Adrenal gland (tissue), 9 donors: ENCODE measurements at regions not wholly inside any gene's neighbourhood (a gene's known extent, or its start where the extent isn't known, plus 50 kb on each side); places are given as distances from the start of the nearest gene placed in this dataset.

Experiments
- DNase-seq, 7 donors: peaks; one replicate each; pipeline ENCODE4 v3.0.0-alpha.2; 2019 to 2020
- H3K27ac ChIP-seq, 5 donors: fragments of 200-600 bp; sonication (generic) in 4 of 5; 1 replicate in 3 of 5; 2 replicates in 2 of 5; pipeline versions ENCODE4 v1.5.1 to v1.8.0; 2016 to 2020; ENCODE audit warnings: mild to moderate bottlenecking in 1 of 5
- H3K27me3 ChIP-seq: fragments of 200-600 bp; 2 replicates; pipeline ENCODE4 v1.8.0; 2021
- H3K36me3 ChIP-seq, 2 donors: fragments of 200-600 bp; replicated peaks in 1 of 2; 1 replicate in 1 of 2; 2 replicates in 1 of 2; pipeline versions ENCODE4 v1.5.1 to v1.8.0; 2018 to 2022
- H3K4me1 ChIP-seq, 2 donors: fragments of 200-600 bp; replicated peaks in 1 of 2; 1 replicate in 1 of 2; 2 replicates in 1 of 2; pipeline versions ENCODE4 v1.5.1 to v1.8.0; 2018 to 2021
- H3K4me3 ChIP-seq, 4 donors: fragments of 200-600 bp; sonication (generic) in 3 of 4; one replicate each; pipeline ENCODE4 v1.5.1; 2016 to 2018
- H3K9me3 ChIP-seq, 3 donors: fragments of 200-600 bp; sonication (generic) in 1 of 3; replicated peaks in 1 of 3; 1 replicate in 2 of 3; 2 replicates in 1 of 3; pipeline versions ENCODE4 v1.5.1 to v1.8.0; 2016 to 2021
- CTCF ChIP-seq, 6 experiments: fragments of 450-650 bp in 4 of 6; fragments of 200-600 bp in 2 of 6; sonication (generic) in 1 of 6; IDR thresholded peaks; 1 replicate in 5 of 6; 2 replicates in 1 of 6; pipeline versions ENCODE4 v1.5.1 to v1.8.0; 2016 to 2021; ENCODE audit warnings: antibody characterized with exemption in 6 of 6, mild to moderate bottlenecking in 2 of 6, moderate library complexity in 1 of 6
- POLR2A ChIP-seq, 2 donors: fragments of 450-650 bp; IDR thresholded peaks; one replicate each; pipeline ENCODE4 v1.6.1; 2017; ENCODE audit warnings: antibody characterized with exemption in 2 of 2, mild to moderate bottlenecking in 2 of 2, moderate library complexity in 1 of 2
- WGBS, 4 donors: extraction: QIAGEN DNeasy Blood & Tissue Kit in 2 of 4; methylation state at CpG; one replicate each; pipeline versions ENCODE4 v1.1.5 to v1.1.7; 2013 to 2017; 5-methylcytosine and 5-hydroxymethylcytosine counted together
- intact Hi-C, 2 donors: fragments of 100-400 bp; cut with DNase I; formaldehyde crosslinking; loops; one replicate each; pipeline versions ENCODE4 v1.14.1 to v1.15.0; 2022 to 2023
- donor health status: healthy with polysubstance abuse.
- donor health status: Bipolar disorder and iron deficiency.
- donor health status: DM: yes; HTN: yes; CAD: no.
- donor health status: DM: no; HTN: no; CAD: no.
- donor health status: DM: no; HTN: no; CAD: no.

- Histone ChIP-seq H3K4me3 (no peak overlapping the region), H3K36me3 (no peaks in the 10 kb centered on the region), H3K4me1 (no peaks in the 10 kb centered on the region), H3K9me3 (no peaks in the 10 kb centered on the region), H3K27me3 (no peaks in the 10 kb centered on the region), H3K27ac (no peak overlapping the region)
- 43 to 63% (median 54%) methylated on average over 2 of the region's 2 CpGs for WGBS, 4 donors
- intact Hi-C loops = no loop called here
- no peak for DNase-seq
- TF ChIP-seq CTCF (IDR thresholded peaks at IDR 0.05) = no peak
- TF ChIP-seq POLR2A (IDR thresholded peaks at IDR 0.05) = no peak
Observed at GRCh38 chrX:35017284-35017683, 74.7 kb downstream of the FAM47B start.

- no peak overlapping the region for H3K27ac ChIP-seq
- intact Hi-C loops = no loop called here
- no peak overlapping the region for H3K4me3 ChIP-seq
- no peaks in the 10 kb centered on the region for H3K27me3 ChIP-seq
- no peaks in the 10 kb centered on the region for H3K9me3 ChIP-seq
- H3K4me1 ChIP-seq = no peaks in the 10 kb centered on the region
- TF ChIP-seq CTCF (IDR thresholded peaks at IDR 0.05) = no peak
- no peak for TF ChIP-seq POLR2A (IDR thresholded peaks at IDR 0.05)
- H3K36me3 ChIP-seq = no peaks in the 10 kb centered on the region
- peak in 2 of 7 donors; percentile 10 to 20 for DNase-seq
Observed at GRCh38 chrX:35023683-35024082, 81.1 kb downstream of the FAM47B start.

GRCh38 chrX:35025820-35026219 is 83.2 kb downstream of the FAM47B start:
- H3K36me3 ChIP-seq = no peaks in the 10 kb centered on the region
- H3K4me1 ChIP-seq = no peaks in the 10 kb centered on the region
- TF ChIP-seq CTCF (IDR thresholded peaks at IDR 0.05) = no peak
- no peak for TF ChIP-seq POLR2A (IDR thresholded peaks at IDR 0.05)
- no peak for DNase-seq
- no peaks in the 10 kb centered on the region for H3K9me3 ChIP-seq
- H3K27ac ChIP-seq = no peak overlapping the region
- no peak overlapping the region for H3K4me3 ChIP-seq
- no peaks in the 10 kb centered on the region for H3K27me3 ChIP-seq
- WGBS, 4 donors = 71 to 87% (median 82%) methylated on average over 2 of the region's 2 CpGs
- intact Hi-C loops = no loop called here

- 56 to 71% (median 60%) methylated on average over 1 of the region's 1 CpG for WGBS, 4 donors
Observed at GRCh38 chrX:35040871-35041270, 98.3 kb downstream of the FAM47B start.

More at GRCh38 chrX:35040871-35041270, 98.3 kb downstream of the FAM47B start:
- Histone ChIP-seq H3K9me3 (no peaks in the 10 kb centered on the region), H3K27me3 (no peaks in the 10 kb centered on the region), H3K4me3 (no peak overlapping the region), H3K4me1 (no peaks in the 10 kb centered on the region), H3K36me3 (no peaks in the 10 kb centered on the region), H3K27ac (no peak overlapping the region)
- TF ChIP-seq CTCF (IDR thresholded peaks at IDR 0.05) (no peak), POLR2A (IDR thresholded peaks at IDR 0.05) (no peak)
- intact Hi-C loops = no loop called here
- no peak for DNase-seq
